Central memory CD8-positive, alpha-beta T cell (primary cell): ENCODE measurements at regions not wholly inside any gene's neighbourhood (a gene's known extent, or its start where the extent isn't known, plus 50 kb on each side); places are given as distances from the start of the nearest gene placed in this dataset.

ENCODE experiments used
- ATAC-seq: fragments of 150-1000 bp; cut with Tn5 transposase; replicated peaks from 2 replicates; pipeline ENCODE4 v1.10.0; 2022; ENCODE audit warnings: mild to moderate bottlenecking, moderate FRiP score, moderate number of reproducible peaks; ENCODE audit not compliant: poor library complexity, severe bottlenecking; ENCODE audit errors: extremely low read depth
- DNase-seq, 2 donors: peaks; one replicate each; pipeline ENCODE4 v3.0.0; 2021; ENCODE audit warnings: low spot score in 2 of 2
- H3K27ac Mint-ChIP-seq: one replicate; pipeline ENCODE4 v1.8.0; 2022; ENCODE audit warnings: low read depth, mild to moderate bottlenecking, moderate library complexity, mixed read lengths
- H3K27me3 Mint-ChIP-seq: one replicate; pipeline ENCODE4 v1.8.0; 2022; ENCODE audit warnings: mixed read lengths
- H3K36me3 Mint-ChIP-seq: one replicate; pipeline ENCODE4 v1.8.0; 2022; ENCODE audit warnings: mild to moderate bottlenecking, moderate library complexity, mixed read lengths; ENCODE audit not compliant: insufficient read depth
- H3K4me1 Mint-ChIP-seq: one replicate; pipeline ENCODE4 v1.8.0; 2022; ENCODE audit warnings: mixed read lengths
- H3K4me3 Mint-ChIP-seq: one replicate; pipeline ENCODE4 v1.8.0; 2022; ENCODE audit warnings: mild to moderate bottlenecking, moderate library complexity, mixed read lengths
- H3K9me3 Mint-ChIP-seq: one replicate; pipeline ENCODE4 v1.8.0; 2022; ENCODE audit warnings: mixed read lengths

GRCh38 chr5:115377468-115378217 lies 81.2 kb upstream of the CCDC112 start:
- no peak overlapping the region for H3K4me3 Mint-ChIP-seq

GRCh38 chr5:115375893-115376292 lies 79.4 kb upstream of the CCDC112 start:
- Mint-ChIP-seq H3K27ac (no peak overlapping the region), H3K27me3 (no peaks in the 10 kb centered on the region), H3K4me3 (no peak overlapping the region), H3K4me1 (peaks cover 11% of the 10 kb centered on the region), H3K9me3 (no peaks in the 10 kb centered on the region), H3K36me3 (no peaks in the 10 kb centered on the region)
- no peak for DNase-seq
- no peak for ATAC-seq

More at GRCh38 chr5:115377468-115378217, 81.2 kb upstream of the CCDC112 start:
- Mint-ChIP-seq H3K4me1 (peaks cover 11% of the 10 kb centered on the region), H3K36me3 (no peaks in the 10 kb centered on the region), H3K9me3 (no peaks in the 10 kb centered on the region), H3K27me3 (no peaks in the 10 kb centered on the region), H3K27ac (no peak overlapping the region)
- ATAC-seq (no peak), DNase-seq (no peak)

GRCh38 chr5:115374057-115374775 lies 77.8 kb upstream of the CCDC112 start:
- Mint-ChIP-seq H3K4me1 (peaks cover 11% of the 10 kb centered on the region), H3K9me3 (no peaks in the 10 kb centered on the region), H3K36me3 (no peaks in the 10 kb centered on the region), H3K27me3 (no peaks in the 10 kb centered on the region), H3K27ac (no peak overlapping the region), H3K4me3 (no peak overlapping the region)
- DNase-seq: no peak
- ATAC-seq: no peak

- Mint-ChIP-seq H3K4me1 (no peaks in the 10 kb centered on the region), H3K27me3 (no peaks in the 10 kb centered on the region), H3K27ac (no peak overlapping the region), H3K4me3 (no peak overlapping the region), H3K9me3 (no peaks in the 10 kb centered on the region), H3K36me3 (no peaks in the 10 kb centered on the region)
- no peak for ATAC-seq
- no peak for DNase-seq
Observed at GRCh38 chr5:115372146-115372545, 75.7 kb upstream of the CCDC112 start.

DNA sequence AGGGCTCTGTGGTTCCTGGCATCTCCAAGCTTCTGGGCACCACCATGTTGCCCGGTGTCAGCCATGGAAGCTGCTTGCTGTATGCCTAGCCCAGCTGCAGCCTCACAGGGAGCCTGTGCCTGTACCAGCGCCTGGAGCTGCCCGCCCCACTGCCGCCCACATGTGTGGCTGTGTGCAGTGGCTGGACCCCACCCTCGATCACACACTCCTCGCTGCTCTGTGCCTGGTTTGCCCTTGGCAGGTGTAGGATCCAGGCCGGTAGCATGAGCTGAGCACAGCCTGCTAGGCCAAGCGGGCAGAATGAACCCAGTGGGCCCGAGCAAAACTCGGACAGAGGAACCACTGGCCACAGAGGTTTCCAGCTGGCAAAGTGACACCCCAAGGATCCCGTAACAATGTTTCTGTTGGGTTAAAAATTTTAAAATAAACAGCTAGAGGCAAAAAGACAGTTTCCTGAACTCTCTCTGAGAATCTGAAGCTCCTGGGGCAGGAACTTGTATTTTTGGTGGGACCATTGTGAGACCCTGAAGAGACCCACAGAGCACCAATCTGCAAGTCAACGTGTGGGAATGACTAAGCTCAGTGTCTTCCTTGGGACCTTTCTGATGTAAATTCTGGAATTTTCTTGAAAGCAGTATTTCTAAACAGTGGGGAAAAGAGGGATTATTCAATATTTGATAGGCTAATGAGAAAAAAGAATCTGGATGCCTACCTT lies 73.1 kb upstream of the CCDC112 start:
- DNase-seq: no peak

DNA sequence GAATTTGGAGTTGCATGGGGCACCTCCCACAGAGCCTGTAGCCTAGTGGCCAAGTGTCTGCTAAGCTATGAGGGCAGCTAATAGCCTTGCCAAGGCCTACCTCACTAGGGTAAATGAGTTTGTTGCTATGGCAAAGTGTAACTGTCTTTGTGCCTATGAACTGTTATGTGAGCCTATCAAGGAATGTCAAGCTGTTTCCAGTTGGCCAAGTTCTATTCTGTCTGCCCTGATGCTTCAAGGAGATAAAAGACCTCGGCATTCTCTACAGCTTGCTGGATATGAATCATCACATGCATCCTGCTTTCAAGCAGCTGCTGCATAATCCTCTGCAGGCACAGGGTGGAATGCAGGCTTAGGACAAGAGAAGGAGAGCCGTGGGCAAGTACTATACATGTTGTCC lies 69.8 kb upstream of the CCDC112 start:
- no peak overlapping the region for H3K27ac Mint-ChIP-seq
- DNase-seq: no peak
- H3K36me3 Mint-ChIP-seq: no peaks in the 10 kb centered on the region
- no peaks in the 10 kb centered on the region for H3K9me3 Mint-ChIP-seq
- H3K4me1 Mint-ChIP-seq: no peaks in the 10 kb centered on the region
- no peak overlapping the region for H3K4me3 Mint-ChIP-seq
- ATAC-seq: no peak
- no peaks in the 10 kb centered on the region for H3K27me3 Mint-ChIP-seq

More for the DNA sequence above, 73.1 kb upstream of the CCDC112 start:
- no peaks in the 10 kb centered on the region for H3K9me3 Mint-ChIP-seq
- no peaks in the 10 kb centered on the region for H3K27me3 Mint-ChIP-seq
- ATAC-seq: no peak
- H3K4me1 Mint-ChIP-seq: no peaks in the 10 kb centered on the region
- H3K27ac Mint-ChIP-seq: no peak overlapping the region
- H3K4me3 Mint-ChIP-seq: no peak overlapping the region
- H3K36me3 Mint-ChIP-seq: no peaks in the 10 kb centered on the region

- H3K36me3 Mint-ChIP-seq: no peaks in the 10 kb centered on the region
- H3K9me3 Mint-ChIP-seq: no peaks in the 10 kb centered on the region
- no peaks in the 10 kb centered on the region for H3K4me1 Mint-ChIP-seq
- no peaks in the 10 kb centered on the region for H3K27me3 Mint-ChIP-seq
- no peak for DNase-seq
- no peak for ATAC-seq
- H3K4me3 Mint-ChIP-seq: no peak overlapping the region
- no peak overlapping the region for H3K27ac Mint-ChIP-seq
Observed at GRCh38 chr5:115363879-115364278, 67.4 kb upstream of the CCDC112 start.

GRCh38 chr5:115360046-115360685 lies 63.7 kb upstream of the CCDC112 start:
- Mint-ChIP-seq H3K27me3 (no peaks in the 10 kb centered on the region), H3K27ac (no peak overlapping the region), H3K4me1 (no peaks in the 10 kb centered on the region), H3K4me3 (no peak overlapping the region), H3K36me3 (no peaks in the 10 kb centered on the region), H3K9me3 (no peaks in the 10 kb centered on the region)
- ATAC-seq (no peak), DNase-seq (no peak)

DNA sequence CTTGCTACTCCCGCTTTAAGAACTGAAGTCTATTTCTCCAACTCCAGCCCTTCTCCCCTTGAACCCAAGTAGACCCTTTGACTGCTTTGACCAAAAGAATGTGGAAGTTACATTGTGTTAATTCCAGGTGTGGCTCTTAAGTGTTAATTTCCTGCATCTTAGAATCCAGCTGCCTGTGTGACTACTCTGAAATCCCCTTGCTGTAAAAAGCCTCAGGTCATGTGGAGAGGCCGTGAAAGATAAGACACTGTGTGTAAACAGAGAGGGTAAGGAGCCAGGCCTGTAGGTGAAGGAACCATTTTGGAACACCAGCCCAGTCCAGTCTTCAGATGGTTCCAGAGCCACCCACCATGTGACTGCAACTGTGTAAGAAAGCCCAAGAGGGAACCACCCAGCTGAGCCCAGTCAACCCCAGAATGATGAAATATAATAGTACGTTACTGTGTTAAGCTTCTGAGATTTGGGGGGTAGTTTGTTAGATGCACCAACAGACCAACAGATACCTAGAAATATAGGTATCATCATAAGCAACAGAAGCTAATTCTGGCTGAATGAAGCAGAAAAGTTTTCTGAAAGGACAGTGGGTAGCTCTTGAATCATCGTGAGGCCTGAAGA lies 59.4 kb upstream of the CCDC112 start:
- DNase-seq: no peak
- no peaks in the 10 kb centered on the region for H3K9me3 Mint-ChIP-seq
- H3K4me3 Mint-ChIP-seq: no peak overlapping the region
- peaks cover 1% of the 10 kb centered on the region for H3K36me3 Mint-ChIP-seq
- H3K4me1 Mint-ChIP-seq: no peaks in the 10 kb centered on the region
- ATAC-seq: no peak
- no peak overlapping the region for H3K27ac Mint-ChIP-seq
- peaks cover 21% of the 10 kb centered on the region for H3K27me3 Mint-ChIP-seq

DNA sequence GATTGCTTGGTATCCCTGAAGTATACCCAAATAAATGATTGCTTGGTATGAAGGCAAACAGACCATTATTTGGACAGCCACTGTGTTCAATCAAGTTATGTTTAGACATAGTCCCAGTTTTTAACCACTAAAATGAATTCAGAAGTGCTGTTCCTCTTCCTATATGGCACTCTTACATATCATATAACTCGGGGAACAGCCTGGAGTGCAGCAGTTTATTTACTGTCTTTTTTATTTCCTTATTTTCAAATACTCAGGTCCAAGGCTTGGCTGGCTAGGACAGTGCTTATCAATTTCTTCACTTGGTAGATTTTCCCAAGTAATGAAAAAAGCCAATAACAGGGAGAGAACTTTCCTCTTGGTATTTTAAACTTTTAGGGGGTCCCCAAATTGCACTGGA lies 58.6 kb upstream of the CCDC112 start:
- H3K27ac Mint-ChIP-seq: no peak overlapping the region
- peaks cover 1% of the 10 kb centered on the region for H3K36me3 Mint-ChIP-seq
- peaks cover 21% of the 10 kb centered on the region for H3K27me3 Mint-ChIP-seq
- DNase-seq (no peak), ATAC-seq (no peak)
- no peaks in the 10 kb centered on the region for H3K9me3 Mint-ChIP-seq
- H3K4me1 Mint-ChIP-seq: no peaks in the 10 kb centered on the region
- H3K4me3 Mint-ChIP-seq: no peak overlapping the region

DNA sequence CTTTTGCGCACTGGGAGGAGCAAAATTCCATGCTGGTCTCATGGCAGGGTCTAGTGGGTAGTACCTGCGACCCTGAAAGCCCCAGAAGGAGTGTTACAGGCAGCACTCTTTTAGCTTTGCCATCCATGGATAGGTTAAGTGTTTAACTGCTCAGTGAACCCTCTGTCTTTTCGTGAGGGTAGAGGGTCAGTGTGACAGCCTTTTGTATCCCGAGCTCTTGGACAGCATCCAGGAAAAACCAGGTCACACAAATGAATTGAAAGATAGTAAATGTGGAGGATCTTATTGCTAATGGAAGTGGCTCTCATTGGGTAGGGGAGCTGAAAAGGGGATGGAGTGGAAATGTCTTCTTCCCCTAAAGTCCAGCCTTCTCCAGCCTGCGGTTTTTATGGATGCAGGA lies 57.8 kb upstream of the CCDC112 start:
- H3K9me3 Mint-ChIP-seq: no peaks in the 10 kb centered on the region
- peaks cover 21% of the 10 kb centered on the region for H3K27me3 Mint-ChIP-seq
- ATAC-seq: no peak
- no peak overlapping the region for H3K27ac Mint-ChIP-seq
- H3K4me1 Mint-ChIP-seq: no peaks in the 10 kb centered on the region
- no peak for DNase-seq
- peaks cover 1% of the 10 kb centered on the region for H3K36me3 Mint-ChIP-seq
- no peak overlapping the region for H3K4me3 Mint-ChIP-seq

DNA sequence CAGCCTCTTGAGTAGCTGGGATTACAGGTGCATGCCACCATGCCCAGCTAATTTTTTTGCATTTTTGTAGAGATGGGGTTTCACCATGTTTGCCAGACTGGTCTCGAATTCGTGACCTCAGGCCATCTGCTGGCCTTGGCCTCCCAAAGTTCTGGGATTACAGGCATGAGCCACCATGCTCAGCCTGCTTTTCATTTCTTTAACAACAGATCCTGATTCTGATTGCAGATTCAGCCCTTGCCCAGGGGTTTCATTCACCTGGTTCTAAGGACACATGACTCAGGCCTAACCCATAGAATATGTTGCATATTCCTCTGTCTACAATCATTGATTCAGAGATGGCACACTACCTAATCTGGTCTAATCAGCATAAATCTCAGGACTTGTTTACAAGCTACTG lies 56.1 kb upstream of the CCDC112 start:
- Mint-ChIP-seq H3K9me3 (no peaks in the 10 kb centered on the region), H3K36me3 (peaks cover 1% of the 10 kb centered on the region), H3K27ac (no peak overlapping the region), H3K4me3 (no peak overlapping the region), H3K4me1 (no peaks in the 10 kb centered on the region), H3K27me3 (peaks cover 21% of the 10 kb centered on the region)
- no peak for DNase-seq
- ATAC-seq: no peak
